CD4-positive, alpha-beta T cell (primary cell): ENCODE measurements at regions not wholly inside any gene's neighbourhood (a gene's known extent, or its start where the extent isn't known, plus 50 kb on each side); places are given as distances from the start of the nearest gene placed in this dataset.

Experiments
- ATAC-seq: fragments of 200-7000 bp; cut with Tn5 transposase; one replicate; pipeline ENCODE4 v1.10.0; 2022; ENCODE audit warnings: mild to moderate bottlenecking; ENCODE audit not compliant: poor library complexity
- CTCF ChIA-PET: fragments of 350-600 bp; sonication (Branson Sonifier 250); formaldehyde crosslinking; loops from one replicate; lab custom pipeline; 2021; ENCODE audit warnings: antibody characterized with exemption, inconsistent platforms; lab: Charles Lee
- POLR2A ChIA-PET: fragments of 350-600 bp; sonication (Branson Sonifier 250); formaldehyde crosslinking; loops from one replicate; lab custom pipeline; 2021; ENCODE audit warnings: antibody characterized with exemption, inconsistent platforms; lab: Charles Lee
- DNase-seq, 14 experiments: peaks; one replicate each; pipeline ENCODE4 v3.0.0-alpha.2; 2013 to 2020; ENCODE audit warnings: mixed read lengths in 2 of 14
- H3K27ac ChIP-seq, 2 donors: one replicate each; pipeline versions ENCODE4 v1.5.1 to v1.7.0; 2013; ENCODE audit warnings: low read length in 2 of 2, low read depth in 1 of 2, mild to moderate bottlenecking in 1 of 2
- H3K27me3 ChIP-seq, 2 experiments: 1 replicate in 1 of 2; 2 replicates in 1 of 2; pipeline versions ENCODE4 v1.6.1 to v1.7.0; 2013; ENCODE audit warnings: low read length in 2 of 2, control low read depth in 1 of 2, mild to moderate bottlenecking in 1 of 2, moderate library complexity in 1 of 2; ENCODE audit not compliant: insufficient read depth in 2 of 2, control insufficient read depth in 1 of 2
- H3K36me3 ChIP-seq: one replicate; pipeline ENCODE4 v1.6.1; 2013; ENCODE audit warnings: low read length, control low read depth; ENCODE audit not compliant: insufficient read depth
- H3K4me1 ChIP-seq: one replicate; pipeline ENCODE4 v1.6.1; 2013; ENCODE audit warnings: low read length, control low read depth; ENCODE audit not compliant: insufficient read depth
- H3K4me3 ChIP-seq: one replicate; pipeline ENCODE4 v1.5.1; 2013; ENCODE audit warnings: mild to moderate bottlenecking, low read length, moderate library complexity
- H3K9me3 ChIP-seq, 2 experiments: 1 replicate in 1 of 2; 2 replicates in 1 of 2; pipeline versions ENCODE4 v1.6.1 to v1.7.0; 2013; ENCODE audit warnings: low read length in 2 of 2, mild to moderate bottlenecking in 2 of 2, control low read depth in 1 of 2, moderate library complexity in 1 of 2; ENCODE audit not compliant: control insufficient read depth in 1 of 2, insufficient read depth in 1 of 2
- H3K27ac Mint-ChIP-seq: one replicate; pipeline ENCODE4 v1.8.0; 2020; ENCODE audit warnings: mixed read lengths
- H3K27me3 Mint-ChIP-seq: one replicate; pipeline ENCODE4 v1.8.0; 2021; ENCODE audit warnings: mixed read lengths
- H3K36me3 Mint-ChIP-seq: one replicate; pipeline ENCODE4 v1.8.0; 2021; ENCODE audit warnings: low read depth, mixed read lengths
- H3K4me1 Mint-ChIP-seq: one replicate; pipeline ENCODE4 v1.8.0; 2021; ENCODE audit warnings: low read depth, mixed read lengths
- H3K4me3 Mint-ChIP-seq: one replicate; pipeline ENCODE4 v1.8.0; 2020; ENCODE audit warnings: mild to moderate bottlenecking, mixed read lengths
- H3K9me3 Mint-ChIP-seq: one replicate; pipeline ENCODE4 v1.8.0; 2020; ENCODE audit warnings: mixed read lengths
- CTCF ChIP-seq: fragments of 200-600 bp; IDR thresholded peaks from one replicate; pipeline ENCODE4 v1.8.0; 2022; ENCODE audit warnings: antibody characterized with exemption, mild to moderate bottlenecking
- intact Hi-C, 2 experiments: fragments of 100-400 bp; cut with DNase I in 1 of 2; cut with micrococcal nuclease in 1 of 2; formaldehyde crosslinking; loops; one replicate each; pipeline versions ENCODE4 v1.15.1 to v1.9.0; 2023 to 2025; cut with DNase I, micrococcal nuclease

DNA sequence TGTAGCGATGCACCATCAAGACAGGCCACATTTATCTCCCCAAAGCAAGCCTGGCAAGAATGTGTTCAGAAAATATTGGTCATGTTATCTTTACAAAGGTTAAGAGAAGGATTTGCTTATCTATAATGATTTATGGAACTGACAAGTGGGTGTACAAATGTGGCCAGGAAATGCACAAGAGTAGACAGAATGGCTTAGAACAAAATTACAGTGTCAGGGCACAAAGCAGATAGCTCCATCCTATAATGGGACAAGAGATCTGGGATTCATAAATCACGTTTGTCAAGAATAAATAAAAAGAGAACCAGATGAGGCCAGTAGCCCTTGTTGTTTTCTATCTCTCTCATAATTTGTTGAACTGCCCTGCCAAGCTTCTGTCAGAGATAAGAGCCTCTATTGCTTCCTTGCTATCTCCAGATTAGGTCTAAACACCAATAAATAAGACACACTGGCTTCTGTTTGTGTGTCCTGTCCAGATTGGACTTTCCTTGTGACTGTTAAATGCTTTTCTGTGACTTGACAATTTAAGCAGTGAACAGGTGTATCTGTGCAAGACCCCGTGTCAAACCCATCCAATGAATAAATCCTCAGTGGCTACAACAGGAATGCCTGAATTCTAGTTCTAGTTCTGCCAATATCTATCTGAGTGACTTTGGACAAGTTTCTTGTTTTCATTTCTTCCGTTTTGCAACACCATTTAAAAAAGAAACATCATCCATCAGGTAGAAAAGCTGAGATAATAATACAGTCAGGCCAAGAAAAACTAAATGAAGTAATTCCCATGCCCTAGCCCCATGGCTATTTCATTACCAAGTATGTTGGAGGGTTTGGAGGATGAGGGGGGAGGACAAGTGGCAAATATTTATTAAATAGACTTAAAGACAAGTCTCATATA lies 157.2 kb downstream of the DCLK3 start:
- Mint-ChIP-seq H3K27me3 (peaks cover 26% of the 10 kb centered on the region), H3K27ac (no peak overlapping the region), H3K36me3 (no peaks in the 10 kb centered on the region), H3K4me3 (no peak overlapping the region), H3K9me3 (no peaks in the 10 kb centered on the region), H3K4me1 (no peaks in the 10 kb centered on the region)
- no peaks in the 10 kb centered on the region for H3K36me3 ChIP-seq
- POLR2A ChIA-PET = no interaction called here
- DNase-seq (no peak), ATAC-seq (no peak)
- TF ChIP-seq CTCF = no peak
- intact Hi-C loops = no loop called here
- H3K9me3 ChIP-seq = no peaks in the 10 kb centered on the region
- no peaks in the 10 kb centered on the region for H3K27me3 ChIP-seq
- H3K4me3 ChIP-seq = no peak overlapping the region
- H3K4me1 ChIP-seq = no peaks in the 10 kb centered on the region
- H3K27ac ChIP-seq = no peak overlapping the region
- CTCF ChIA-PET = no interaction called here

- H3K9me3 Mint-ChIP-seq = no peaks in the 10 kb centered on the region
- H3K36me3 ChIP-seq = no peaks in the 10 kb centered on the region
- H3K36me3 Mint-ChIP-seq = no peaks in the 10 kb centered on the region
- no peak for TF ChIP-seq CTCF
- H3K27me3 Mint-ChIP-seq = peaks cover 27% of the 10 kb centered on the region
- H3K27ac Mint-ChIP-seq = no peak overlapping the region
- no peaks in the 10 kb centered on the region for H3K4me1 ChIP-seq
- H3K4me3 ChIP-seq = no peak overlapping the region
- H3K27ac ChIP-seq = no peak overlapping the region
- H3K27me3 ChIP-seq = no peaks in the 10 kb centered on the region
- DNase-seq (no peak), ATAC-seq (no peak)
- CTCF ChIA-PET = no interaction called here
- H3K4me3 Mint-ChIP-seq = no peak overlapping the region
- POLR2A ChIA-PET = no interaction called here
- intact Hi-C loops = no loop called here
- no peaks in the 10 kb centered on the region for H3K9me3 ChIP-seq
- H3K4me1 Mint-ChIP-seq = no peaks in the 10 kb centered on the region
These were observed 160.9 kb downstream of the DCLK3 start for GRCh38 chr3:36603423-36603822.

GRCh38 chr3:36600404-36600803 lies 163.9 kb downstream of the DCLK3 start:
- Histone ChIP-seq H3K36me3 (no peaks in the 10 kb centered on the region), H3K4me3 (no peak overlapping the region), H3K9me3 (no peaks in the 10 kb centered on the region), H3K4me1 (no peaks in the 10 kb centered on the region), H3K27me3 (no peaks in the 10 kb centered on the region), H3K27ac (no peak overlapping the region)
- ChIA-PET CTCF (no interaction called here), POLR2A (no interaction called here)
- TF ChIP-seq CTCF = no peak
- no peak overlapping the region for H3K27ac Mint-ChIP-seq
- H3K36me3 Mint-ChIP-seq = no peaks in the 10 kb centered on the region
- H3K27me3 Mint-ChIP-seq = peaks cover 29% of the 10 kb centered on the region
- intact Hi-C loops = no loop called here
- H3K4me1 Mint-ChIP-seq = no peaks in the 10 kb centered on the region
- ATAC-seq (no peak), DNase-seq (no peak)
- no peak overlapping the region for H3K4me3 Mint-ChIP-seq
- no peaks in the 10 kb centered on the region for H3K9me3 Mint-ChIP-seq
